Upper lobe of left lung (tissue), 4 donors: ENCODE measurements at regions not wholly inside any gene's neighbourhood (a gene's known extent, or its start where the extent isn't known, plus 50 kb on each side); places are given as distances from the start of the nearest gene placed in this dataset.

Experiments
- CTCF ChIP-seq, 6 experiments: fragments of 450-650 bp in 4 of 6; fragments of 200-600 bp in 2 of 6; sonication (generic) in 2 of 6; IDR thresholded peaks; one replicate each; pipeline ENCODE4 v1.5.1; 2016 to 2019; ENCODE audit warnings: antibody characterized with exemption in 6 of 6
- EP300 ChIP-seq, 4 donors: sonication (generic); formaldehyde crosslinking; IDR thresholded peaks; one replicate each; pipeline ENCODE4 v1.5.1; 2017; ENCODE audit warnings: antibody characterized with exemption in 4 of 4, control low read depth in 2 of 4
- POLR2A ChIP-seq, 4 donors: fragments of 450-650 bp; IDR thresholded peaks; one replicate each; pipeline ENCODE4 v1.5.1; 2016 to 2017; ENCODE audit warnings: antibody characterized with exemption in 4 of 4, mild to moderate bottlenecking in 2 of 4
- POLR2AphosphoS5 ChIP-seq, 2 donors: sonication (generic); formaldehyde crosslinking; IDR thresholded peaks; one replicate each; pipeline ENCODE4 v1.5.1; 2017; ENCODE audit warnings: antibody characterized with exemption in 2 of 2

DNA sequence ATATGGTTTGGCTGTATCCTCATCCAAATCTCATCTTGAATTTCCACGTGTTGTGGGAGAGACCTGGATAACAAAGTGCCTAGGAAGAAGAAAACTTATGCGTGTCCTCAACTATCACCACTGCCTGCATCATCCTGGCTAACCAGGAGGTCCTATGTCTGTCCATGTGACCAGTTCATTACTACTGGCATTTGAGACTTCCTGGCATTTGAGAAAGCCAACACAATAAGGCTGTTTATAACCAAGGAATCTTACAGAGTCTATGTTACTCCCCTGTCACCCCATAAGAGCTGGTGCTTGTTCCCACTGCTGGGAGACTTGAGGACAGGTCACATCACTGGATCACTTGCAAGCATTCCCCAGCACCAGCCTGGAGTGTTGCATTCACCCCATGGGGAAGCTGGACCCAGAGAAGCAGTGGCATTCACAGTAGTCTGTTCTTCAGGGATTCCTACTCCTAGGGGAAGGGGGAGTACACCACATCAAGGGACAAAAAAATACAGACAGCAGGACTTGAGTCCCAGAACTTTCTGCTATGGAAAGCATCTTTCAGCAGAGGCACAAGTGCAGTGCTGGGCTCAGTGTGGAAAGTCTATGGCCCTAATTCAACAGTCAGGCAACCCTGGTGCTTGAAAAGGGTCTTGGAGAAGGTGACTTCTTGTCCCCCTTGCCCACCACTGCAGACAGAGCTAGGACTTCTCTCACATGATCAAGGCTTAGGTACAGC, 717.1 kb downstream of the SEMA5A start:
- TF ChIP-seq CTCF (IDR thresholded peaks at IDR 0.05) (no peak), POLR2A (IDR thresholded peaks at IDR 0.05) (no peak), POLR2AphosphoS5 (IDR thresholded peaks at IDR 0.05) (no peak), EP300 (IDR thresholded peaks at IDR 0.05) (no peak)
